ENCODE measurements at regions not wholly inside any gene's neighbourhood (a gene's known extent, or its start where the extent isn't known, plus 50 kb on each side); places are given as distances from the start of the nearest gene placed in this dataset.
"Not testable (repeated sequence)": the region's sequence is repeated elsewhere in the genome, so short reads cannot be mapped to it uniquely, and the experiment has no call there.

DNA sequence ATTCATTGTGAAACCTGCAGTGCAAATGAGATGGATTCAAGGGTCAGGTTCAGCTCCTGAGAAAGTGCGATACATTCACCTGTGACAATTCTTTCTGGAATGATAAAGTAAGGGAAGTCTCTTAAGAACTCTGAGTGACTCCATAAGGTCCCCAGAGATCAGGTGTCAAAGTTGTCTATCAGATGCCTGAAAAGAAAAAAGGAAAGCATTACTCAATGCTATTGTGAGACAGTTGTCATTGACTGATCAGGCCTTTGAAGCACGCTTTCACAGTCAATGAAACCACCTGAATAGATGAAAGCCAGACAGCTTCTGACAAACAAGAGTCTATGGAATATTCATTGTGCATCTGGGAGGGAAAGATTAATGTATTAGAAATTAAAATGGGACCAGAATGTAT lies 252.7 kb upstream of the GALNT5 start:
- TF ChIP-seq, protein P1, sequence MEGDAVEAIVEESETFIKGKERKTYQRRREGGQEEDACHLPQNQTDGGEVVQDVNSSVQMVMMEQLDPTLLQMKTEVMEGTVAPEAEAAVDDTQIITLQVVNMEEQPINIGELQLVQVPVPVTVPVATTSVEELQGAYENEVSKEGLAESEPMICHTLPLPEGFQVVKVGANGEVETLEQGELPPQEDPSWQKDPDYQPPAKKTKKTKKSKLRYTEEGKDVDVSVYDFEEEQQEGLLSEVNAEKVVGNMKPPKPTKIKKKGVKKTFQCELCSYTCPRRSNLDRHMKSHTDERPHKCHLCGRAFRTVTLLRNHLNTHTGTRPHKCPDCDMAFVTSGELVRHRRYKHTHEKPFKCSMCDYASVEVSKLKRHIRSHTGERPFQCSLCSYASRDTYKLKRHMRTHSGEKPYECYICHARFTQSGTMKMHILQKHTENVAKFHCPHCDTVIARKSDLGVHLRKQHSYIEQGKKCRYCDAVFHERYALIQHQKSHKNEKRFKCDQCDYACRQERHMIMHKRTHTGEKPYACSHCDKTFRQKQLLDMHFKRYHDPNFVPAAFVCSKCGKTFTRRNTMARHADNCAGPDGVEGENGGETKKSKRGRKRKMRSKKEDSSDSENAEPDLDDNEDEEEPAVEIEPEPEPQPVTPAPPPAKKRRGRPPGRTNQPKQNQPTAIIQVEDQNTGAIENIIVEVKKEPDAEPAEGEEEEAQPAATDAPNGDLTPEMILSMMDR (IDR thresholded peaks at IDR 0.05; ENCODE audit: insufficient read depth, low read depth, low read length, missing control alignments), result no peak
- DNase-seq (ENCODE audit: low read depth), result no peak
- no peak overlapping the region for H3K4me3 ChIP-seq (ENCODE audit: low read depth, low read length)

DNA sequence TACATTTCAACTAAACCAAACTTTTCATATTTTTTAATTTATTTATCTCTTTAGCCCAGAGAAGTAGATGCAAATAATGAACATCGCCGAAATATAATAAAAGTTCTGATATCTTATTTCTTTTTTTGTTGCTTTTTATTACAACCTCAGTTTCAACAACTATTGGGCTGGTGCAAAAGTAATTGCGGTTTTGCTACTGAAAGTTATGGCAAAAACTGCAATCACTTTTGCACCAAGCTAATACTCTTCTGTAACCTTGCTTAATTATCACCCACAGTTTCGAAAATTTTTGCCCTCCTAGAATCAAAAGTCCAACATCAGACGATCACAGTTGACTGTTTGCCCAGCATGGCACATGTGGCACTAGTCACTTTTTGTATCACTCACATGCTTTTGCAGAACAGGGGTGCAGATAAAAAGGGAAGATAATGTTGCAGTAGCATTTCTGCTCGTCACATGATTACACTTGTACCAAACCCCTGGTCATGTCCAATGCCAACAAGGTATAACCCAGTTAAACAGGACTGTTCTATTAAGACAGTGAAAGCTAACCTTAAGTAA lies 242.4 kb upstream of the GALNT5 start:
- H3K4me3 ChIP-seq (ENCODE audit: low read depth, low read length), result no peak overlapping the region
- TF ChIP-seq, protein P1 (IDR thresholded peaks at IDR 0.05; ENCODE audit: insufficient read depth, low read depth, low read length, missing control alignments), result no peak
- no peak for DNase-seq (ENCODE audit: low read depth)

DNA sequence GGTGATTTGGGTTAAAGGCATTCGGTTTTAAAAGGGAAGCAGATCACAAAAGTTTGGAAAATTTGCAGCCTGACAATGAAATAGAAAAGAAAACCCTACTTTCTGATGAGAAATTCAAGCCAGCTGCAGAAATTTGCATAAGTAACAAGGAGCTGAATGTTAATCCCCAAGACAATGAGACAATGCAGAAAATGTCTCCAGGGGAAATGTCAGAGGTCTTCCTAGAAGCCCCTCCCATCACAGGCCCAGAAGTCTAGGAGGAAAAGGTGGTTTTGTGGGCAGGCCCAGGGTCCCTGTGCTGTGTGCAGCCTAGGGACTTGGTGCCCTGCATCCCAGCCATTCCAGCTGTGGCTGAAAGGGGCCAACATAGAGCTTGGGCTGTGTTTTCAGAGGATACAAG lies 234.2 kb upstream of the GALNT5 start:
- H3K4me3 ChIP-seq (ENCODE audit: low read depth, low read length); DNase-seq (ENCODE audit: low read depth): not testable (repeated sequence)

DNA sequence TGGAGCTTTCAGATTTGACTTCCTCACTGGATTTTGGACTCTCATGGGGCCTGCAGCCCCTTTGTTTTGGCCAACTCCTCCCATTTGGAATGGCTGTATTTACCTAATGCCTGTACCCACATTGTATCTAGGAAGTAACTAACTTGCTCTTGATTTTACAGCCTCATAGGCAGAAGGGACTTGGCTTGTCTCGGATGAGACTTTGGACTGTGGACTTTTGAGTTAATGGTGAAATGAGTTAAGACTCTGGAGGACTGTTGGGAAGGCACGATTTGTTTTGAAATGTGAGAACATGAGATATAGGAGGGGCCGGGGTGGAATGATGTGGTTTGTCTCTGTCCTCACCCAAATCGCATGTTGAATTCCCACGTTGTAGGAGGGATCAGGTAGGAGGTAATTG lies 233.4 kb upstream of the GALNT5 start:
- H3K4me3 ChIP-seq (ENCODE audit: low read depth, low read length), result no peak overlapping the region
- TF ChIP-seq, protein P1 (IDR thresholded peaks at IDR 0.05; ENCODE audit: insufficient read depth, low read depth, low read length, missing control alignments), result no peak
- DNase-seq (ENCODE audit: low read depth), result no peak

DNA sequence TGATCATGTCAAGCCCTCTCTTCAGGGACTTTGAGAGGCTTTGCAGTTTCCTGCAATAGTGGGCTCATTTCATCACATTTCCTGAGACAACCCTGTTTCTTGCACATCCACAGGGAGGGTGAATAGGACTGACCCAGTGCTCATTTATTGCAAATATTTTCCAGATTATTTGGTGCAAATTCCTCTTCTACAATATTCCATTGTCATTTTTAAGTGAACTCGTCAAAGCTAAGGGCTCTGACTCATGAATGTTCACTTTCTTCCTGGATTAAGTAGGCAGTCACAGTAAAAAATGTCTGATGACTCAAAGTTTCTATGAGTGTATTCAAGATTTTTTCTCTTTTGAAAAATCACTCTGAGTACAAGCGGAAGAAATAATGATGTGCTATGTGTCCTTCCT lies 225.5 kb upstream of the GALNT5 start:
- H3K4me3 ChIP-seq (ENCODE audit: low read depth, low read length), result no peak overlapping the region
- DNase-seq (ENCODE audit: low read depth), result no peak
- TF ChIP-seq, protein P1 (IDR thresholded peaks at IDR 0.05; ENCODE audit: insufficient read depth, low read depth, low read length, missing control alignments), result no peak

DNA sequence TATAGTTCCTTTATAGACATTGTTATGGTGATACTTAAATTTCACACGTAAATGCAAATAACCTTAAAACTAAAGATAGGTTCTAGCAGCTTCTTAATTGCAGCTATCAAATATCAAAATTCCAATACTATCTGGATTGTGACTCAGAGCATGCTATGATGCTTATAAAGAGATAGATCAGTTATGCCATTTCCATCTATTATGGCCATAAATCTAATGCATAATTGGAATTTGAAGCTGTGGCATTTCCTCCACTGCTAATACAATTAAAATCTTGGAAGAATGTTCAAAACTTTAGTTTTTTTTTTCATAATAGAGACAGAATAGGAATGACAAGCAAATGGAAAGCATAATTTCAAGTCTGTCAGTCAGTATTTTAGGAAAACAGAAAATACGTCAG lies 220.8 kb upstream of the GALNT5 start:
- no peak overlapping the region for H3K4me3 ChIP-seq (ENCODE audit: low read depth, low read length)
- no peak for DNase-seq (ENCODE audit: low read depth)
- TF ChIP-seq, protein P1 (IDR thresholded peaks at IDR 0.05; ENCODE audit: insufficient read depth, low read depth, low read length, missing control alignments), result no peak

DNA sequence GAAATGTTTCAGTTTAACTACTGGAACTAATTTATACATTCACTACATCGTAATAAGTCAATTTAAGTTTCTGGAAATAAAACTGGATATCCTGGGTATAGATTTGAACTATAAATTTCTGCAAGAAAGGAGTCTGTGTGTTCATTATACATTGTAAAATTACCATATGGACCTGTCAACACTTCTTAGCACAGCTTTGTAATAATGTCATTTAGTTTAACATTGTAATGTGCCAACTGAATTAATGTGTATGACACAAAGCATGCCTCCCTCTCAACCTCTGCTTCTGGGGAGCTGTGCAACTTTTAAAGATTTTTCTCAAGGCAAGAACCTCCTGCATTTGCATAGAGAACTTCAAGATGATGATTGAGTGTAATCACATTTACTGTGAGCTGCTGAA lies 213.7 kb upstream of the GALNT5 start:
- no peak overlapping the region for H3K4me3 ChIP-seq (ENCODE audit: low read depth, low read length)
- DNase-seq (ENCODE audit: low read depth), result no peak
- TF ChIP-seq, protein P1 (IDR thresholded peaks at IDR 0.05; ENCODE audit: insufficient read depth, low read depth, low read length, missing control alignments), result no peak

Data from GM12865 (cell line).